GM12878 (cell line): ENCODE measurements at regions not wholly inside any gene's neighbourhood (a gene's known extent, or its start where the extent isn't known, plus 50 kb on each side); places are given as distances from the start of the nearest gene placed in this dataset.
"Not testable (repeated sequence)": the region's sequence is repeated elsewhere in the genome, so short reads cannot be mapped to it uniquely, and the experiment has no call there.

Experiments used
- ATAC-seq: fragments of 200-7000 bp; cut with Tn5 transposase; 3 replicates; pipeline ENCODE4 v1.9.1; 2020; ENCODE audit warnings: mild to moderate bottlenecking, moderate library complexity
- BruUV-seq: library from RNA; stranded (reverse); fragments of 400-500 nt; replicated peaks from 2 replicates; lab custom pipeline; 2021; lab: Mats Ljungman, UMichigan
- CTCF ChIA-PET: fragments of 300-600 bp; sonication (Branson Sonifier 250); formaldehyde crosslinking; extraction: SDS; loops from one replicate; lab custom pipeline; 2021; ENCODE audit warnings: inconsistent platforms; lab: Yijun Ruan, JAX
- POLR2A ChIA-PET: fragments of 350-600 bp; formaldehyde crosslinking; extraction: SDS; loops from one replicate; lab custom pipeline; 2021; ENCODE audit warnings: inconsistent platforms; lab: Charles Lee
- RAD21 ChIA-PET: fragments of 300-600 bp; sonication (Branson Sonifier 250); formaldehyde crosslinking; loops from one replicate; lab custom pipeline; 2023; ENCODE audit warnings: antibody characterized with exemption; ENCODE audit not compliant: unreplicated experiment; lab: Charles Lee
- SMC1A ChIA-PET: fragments of 300-600 bp; sonication (Branson Sonifier 250); formaldehyde crosslinking; loops from one replicate; lab custom pipeline; 2023; ENCODE audit not compliant: unreplicated experiment, uncharacterized antibody; lab: Charles Lee
- DNase-seq: peaks from one replicate; pipeline ENCODE4 v3.0.0-alpha.2; 2011; ENCODE audit warnings: low read depth, low spot score
- FAIRE-seq: peaks from 3 replicates; lab custom pipeline; 2011; peaks lifted over from hg19 to GRCh38; lab: Jason Lieb, UNC
- H2AFZ ChIP-seq: 2 replicates; pipeline ENCODE4 v1.6.0; 2011; ENCODE audit warnings: low read depth, low read length, control low read depth; ENCODE audit not compliant: control insufficient read depth
- H3K27ac ChIP-seq: 2 replicates; pipeline ENCODE4 v1.5.1; 2011; ENCODE audit warnings: control low read depth; ENCODE audit not compliant: control insufficient read depth, insufficient read depth
- H3K27me3 ChIP-seq, 2 experiments: replicated peaks in 1 of 2; 2 replicates each; pipeline versions ENCODE4 v1.6.0 to v1.6.1; 2011; ENCODE audit warnings: low read length in 1 of 2; ENCODE audit not compliant: control insufficient read depth in 2 of 2, insufficient read depth in 2 of 2
- H3K36me3 ChIP-seq, 2 experiments: 2 replicates each; pipeline ENCODE4 v1.5.1; 2011; ENCODE audit warnings: low read length in 1 of 2; ENCODE audit not compliant: control insufficient read depth in 2 of 2, insufficient read depth in 2 of 2
- H3K4me1 ChIP-seq: 2 replicates; pipeline ENCODE4 v1.6.1; 2011; ENCODE audit warnings: mild to moderate bottlenecking, low read length, moderate library complexity, mixed read lengths; ENCODE audit not compliant: control insufficient read depth, insufficient read depth
- H3K4me2 ChIP-seq: 2 replicates; pipeline ENCODE4 v1.6.0; 2011; ENCODE audit warnings: control low read depth; ENCODE audit not compliant: control insufficient read depth, insufficient read depth
- H3K4me3 ChIP-seq: fragments of 200-600 bp; sonication (generic); 2 replicates; pipeline ENCODE4 v1.5.1; 2016
- H3K79me2 ChIP-seq: 2 replicates; pipeline ENCODE4 v1.6.0; 2011; ENCODE audit warnings: low read length; ENCODE audit not compliant: control insufficient read depth, insufficient read depth
- H3K9ac ChIP-seq: 2 replicates; pipeline ENCODE4 v1.8.0; 2011; ENCODE audit warnings: low read length, control low read depth, mixed read lengths; ENCODE audit not compliant: control insufficient read depth, insufficient read depth
- H3K9me3 ChIP-seq: replicated peaks from 3 replicates; pipeline ENCODE4 v1.5.1; 2011; ENCODE audit warnings: mild to moderate bottlenecking, low read length; ENCODE audit not compliant: control insufficient read depth, insufficient read depth
- H4K20me1 ChIP-seq: 2 replicates; pipeline ENCODE4 v1.6.0; 2011; ENCODE audit not compliant: control insufficient read depth, insufficient read depth
- BCL3 ChIP-seq: IDR thresholded peaks from 2 replicates; pipeline ENCODE4 v1.6.1; 2011; ENCODE audit warnings: borderline replicate concordance, low read depth, mild to moderate bottlenecking, moderate library complexity, low read length; ENCODE audit not compliant: insufficient read depth, poor library complexity, severe bottlenecking
- GABPA ChIP-seq: IDR thresholded peaks from 2 replicates; pipeline ENCODE4 v1.6.1; 2014; ENCODE audit warnings: antibody characterized with exemption, low read depth, mild to moderate bottlenecking, inconsistent platforms
- JUNB ChIP-seq: IDR thresholded peaks from 2 replicates; pipeline ENCODE4 v1.6.1; 2016; ENCODE audit warnings: antibody characterized with exemption, mild to moderate bottlenecking
- STAT1 ChIP-seq: fragments of 450-650 bp; conservative IDR thresholded peaks from 2 replicates; pipeline ENCODE4 v1.6.1; 2014; ENCODE audit warnings: antibody characterized with exemption, mild to moderate bottlenecking
- TARDBP ChIP-seq: IDR thresholded peaks from 2 replicates; pipeline ENCODE4 v1.6.1; 2016; ENCODE audit warnings: borderline replicate concordance
- TBL1XR1 ChIP-seq: IDR thresholded peaks from 2 replicates; pipeline ENCODE4 v1.6.1; 2012; ENCODE audit warnings: low read depth, low read length, improper control_type of control experiment
- ZBED1 ChIP-seq: IDR thresholded peaks from 2 replicates; pipeline ENCODE4 v1.6.1; 2016; ENCODE audit warnings: borderline replicate concordance
- ZBTB4 ChIP-seq: fragments of 450-650 bp; formaldehyde crosslinking; IDR thresholded peaks from 2 replicates; pipeline ENCODE4 v1.4.0; 2022; ENCODE audit warnings: mild to moderate bottlenecking, moderate library complexity
- ZNF217 ChIP-seq: fragments of 450-650 bp; IDR thresholded peaks from 2 replicates; pipeline ENCODE4 v1.6.1; 2017; ENCODE audit warnings: antibody characterized with exemption, mild to moderate bottlenecking
- ZNF622 ChIP-seq: fragments of 450-650 bp; IDR thresholded peaks from 2 replicates; pipeline ENCODE4 v1.6.1; 2017; ENCODE audit warnings: mild to moderate bottlenecking, inconsistent platforms
- WGBS: methylation state at CpG from one replicate; pipeline ENCODE4 v1.1.6; 2016; ENCODE audit warnings: low lambda C conversion rate; ENCODE audit not compliant: insufficient replicate concordance, insufficient coverage; ENCODE audit errors: missing lambda C conversion rate; 5-methylcytosine and 5-hydroxymethylcytosine counted together
- in situ Hi-C: fragments of 300-500 bp; cut with MboI; formaldehyde crosslinking; loops from 9 replicates; pipeline ENCODE4 v1.14.3; 2018; ENCODE audit warnings: mixed read lengths
- intact Hi-C: fragments of 100-400 bp; cut with micrococcal nuclease; formaldehyde crosslinking; loops from one replicate; pipeline ENCODE4 v1.14.2; 2022; ENCODE audit not compliant: unreplicated experiment

- POLR2A ChIA-PET, result no interaction called here
- Histone ChIP-seq H3K4me1 (no peaks in the 10 kb centered on the region), H3K36me3 (no peaks in the 10 kb centered on the region), H4K20me1 (no peaks in the 10 kb centered on the region), H3K4me3 (no peak overlapping the region), H3K4me2 (no peak overlapping the region), H3K27ac (no peak overlapping the region), H3K9me3 (no peaks in the 10 kb centered on the region; the same call in 2 of the 3 replicates), H3K27me3 (no peaks in the 10 kb centered on the region), H3K9ac (no peak overlapping the region), H2AFZ (no peak overlapping the region), H3K79me2 (no peaks in the 10 kb centered on the region)
- SMC1A ChIA-PET, result interaction anchor here (0.7 kb wide), 1 partner anchor 15 kb away, joined by 3 read pairs; no protein-coding TSS in a partner anchor
- FAIRE-seq (no peak), DNase-seq (no peak), ATAC-seq (no peak)
- intact Hi-C loops, result no loop called here
- CTCF ChIA-PET, result no interaction called here
- 25% methylated on average over 4 of the region's 4 CpGs for WGBS
- in situ Hi-C loops, result no loop called here
- TF ChIP-seq ZBTB4 (CRISPR knock-in tag), result no peak
- no peak for TF ChIP-seq TARDBP
- TF ChIP-seq ZBED1, result no peak
- no peak for TF ChIP-seq ZNF217
- TF ChIP-seq TBL1XR1, result no peak
- no peak for TF ChIP-seq BCL3
- TF ChIP-seq JUNB, result no peak
- no peak for TF ChIP-seq ZNF622
- TF ChIP-seq STAT1, result no peak
- TF ChIP-seq GABPA, result no peak
- no TSS peak for BruUV-seq
- RAD21 ChIA-PET, result no interaction called here
Observed at GRCh38 chr5:154673506-154673905, 81.7 kb upstream of the LARP1 start.

GRCh38 chr5:154669913-154670312 lies 85.3 kb upstream of the LARP1 start:
- POLR2A ChIA-PET, FAIRE-seq, CTCF ChIA-PET, intact Hi-C loops, H3K27me3 ChIP-seq, BruUV-seq, H3K4me3 ChIP-seq, in situ Hi-C loops, H2AFZ ChIP-seq, H3K27ac ChIP-seq, H3K79me2 ChIP-seq, DNase-seq, SMC1A ChIA-PET, H3K9ac ChIP-seq, H3K4me1 ChIP-seq, H3K9me3 ChIP-seq, ATAC-seq, H3K36me3 ChIP-seq, H3K4me2 ChIP-seq, H4K20me1 ChIP-seq: not testable (repeated sequence)
- 67% methylated on average over 8 of the region's 8 CpGs for WGBS
- RAD21 ChIA-PET, result interaction anchor here (0.8 kb wide), 1 partner anchor 20 kb away, joined by 4 read pairs; no protein-coding TSS in a partner anchor
